H9 (cell line): ENCODE measurements at regions not wholly inside any gene's neighbourhood (a gene's known extent, or its start where the extent isn't known, plus 50 kb on each side); places are given as distances from the start of the nearest gene placed in this dataset.
"Not testable (repeated sequence)": the region's sequence is repeated elsewhere in the genome, so short reads cannot be mapped to it uniquely, and the experiment has no call there.

Experiments used
- DNase-seq: peaks from one replicate; pipeline ENCODE4 v3.0.0-alpha.2; 2017
- H2AFZ ChIP-seq: one replicate; pipeline ENCODE4 v1.6.1; 2013; ENCODE audit warnings: mild to moderate bottlenecking, low read length, control low read depth, moderate library complexity
- H2AK5ac ChIP-seq: 2 replicates; pipeline ENCODE4 v1.6.1; 2013; ENCODE audit warnings: low read length, control low read depth, mixed read lengths; ENCODE audit not compliant: insufficient read length
- H2BK120ac ChIP-seq: one replicate; pipeline ENCODE4 v1.6.1; 2013; ENCODE audit warnings: low read depth, mild to moderate bottlenecking, low read length, control low read depth, inconsistent platforms; ENCODE audit not compliant: poor library complexity, severe bottlenecking
- H2BK12ac ChIP-seq: 2 replicates; pipeline ENCODE4 v1.6.1; 2013; ENCODE audit warnings: low read length, control low read depth, mixed read lengths, low read depth; ENCODE audit not compliant: insufficient read length
- H2BK15ac ChIP-seq: 2 replicates; pipeline ENCODE4 v1.6.1; 2013; ENCODE audit warnings: low read depth, low read length, control low read depth
- H2BK20ac ChIP-seq: one replicate; pipeline ENCODE4 v1.6.1; 2013; ENCODE audit warnings: low read depth, mild to moderate bottlenecking, low read length, control low read depth, inconsistent platforms; ENCODE audit not compliant: poor library complexity, severe bottlenecking
- H2BK5ac ChIP-seq: 2 replicates; pipeline ENCODE4 v1.6.1; 2013; ENCODE audit warnings: low read length, control low read depth, mixed read lengths; ENCODE audit not compliant: insufficient read length
- H3K14ac ChIP-seq: 2 replicates; pipeline ENCODE4 v1.6.1; 2013; ENCODE audit warnings: low read length, control low read depth; ENCODE audit not compliant: insufficient read depth
- H3K18ac ChIP-seq: 2 replicates; pipeline ENCODE4 v1.6.1; 2013; ENCODE audit warnings: low read depth, mild to moderate bottlenecking, mixed read lengths, low read length, control low read depth; ENCODE audit not compliant: insufficient read length
- H3K23ac ChIP-seq: 2 replicates; pipeline ENCODE4 v1.6.1; 2013; ENCODE audit warnings: low read length, control low read depth, mixed read lengths, low read depth; ENCODE audit not compliant: insufficient read length
- H3K23me2 ChIP-seq: 2 replicates; pipeline ENCODE4 v1.6.1; 2013; ENCODE audit warnings: low read depth, mild to moderate bottlenecking, mixed read lengths, low read length, control low read depth; ENCODE audit not compliant: insufficient read length, poor library complexity, severe bottlenecking
- H3K27ac ChIP-seq: 2 replicates; pipeline ENCODE4 v1.5.1; 2013; ENCODE audit warnings: low read length, control low read depth, mixed read lengths, low read depth; ENCODE audit not compliant: insufficient read length
- H3K27me3 ChIP-seq: 2 replicates; pipeline ENCODE4 v1.6.1; 2013; ENCODE audit warnings: low read length, control low read depth, inconsistent platforms; ENCODE audit not compliant: insufficient read depth
- H3K4ac ChIP-seq: 2 replicates; pipeline ENCODE4 v1.6.1; 2013; ENCODE audit warnings: low read depth, mild to moderate bottlenecking, control low read depth, inconsistent platforms, low read length, moderate library complexity
- H3K4me1 ChIP-seq: 2 replicates; pipeline ENCODE4 v1.6.1; 2013; ENCODE audit warnings: low read length, control low read depth, inconsistent platforms; ENCODE audit not compliant: insufficient read depth
- H3K4me2 ChIP-seq: 2 replicates; pipeline ENCODE4 v1.6.1; 2013; ENCODE audit warnings: low read length, control low read depth, mixed read lengths; ENCODE audit not compliant: insufficient read length, insufficient read depth
- H3K56ac ChIP-seq: 2 replicates; pipeline ENCODE4 v1.6.1; 2013; ENCODE audit warnings: low read depth, mild to moderate bottlenecking, mixed read lengths, low read length, control low read depth; ENCODE audit not compliant: insufficient read length
- H3K79me1 ChIP-seq: 2 replicates; pipeline ENCODE4 v1.6.1; 2013; ENCODE audit warnings: low read depth, mild to moderate bottlenecking, moderate library complexity, low read length, control low read depth, inconsistent platforms; ENCODE audit not compliant: insufficient read depth, poor library complexity, severe bottlenecking
- H3K79me2 ChIP-seq: 2 replicates; pipeline ENCODE4 v1.6.1; 2013; ENCODE audit warnings: low read length, control low read depth, inconsistent platforms; ENCODE audit not compliant: insufficient read depth
- H3K9ac ChIP-seq: 2 replicates; pipeline ENCODE4 v1.6.1; 2013; ENCODE audit warnings: low read length, control low read depth, mixed read lengths; ENCODE audit not compliant: insufficient read length; ENCODE audit errors: extremely low read depth
- H3K9me3 ChIP-seq: one replicate; pipeline ENCODE4 v1.6.1; 2013; ENCODE audit warnings: low read depth, low read length, inconsistent platforms; ENCODE audit not compliant: control insufficient read depth
- H3T11ph ChIP-seq: one replicate; pipeline ENCODE4 v1.6.1; 2013; ENCODE audit warnings: mild to moderate bottlenecking, low read length, control low read depth, inconsistent platforms
- H4K20me1 ChIP-seq: one replicate; pipeline ENCODE4 v1.6.1; 2013; ENCODE audit not compliant: control insufficient read depth, insufficient read length, insufficient read depth
- H4K5ac ChIP-seq: 2 replicates; pipeline ENCODE4 v1.6.1; 2013; ENCODE audit warnings: low read depth, mild to moderate bottlenecking, mixed read lengths, low read length, control low read depth; ENCODE audit not compliant: insufficient read length
- H4K8ac ChIP-seq: replicated peaks from 2 replicates; pipeline ENCODE4 v1.6.1; 2013; ENCODE audit warnings: low read length, control low read depth, mixed read lengths, low read depth; ENCODE audit not compliant: insufficient read length
- H4K91ac ChIP-seq: 2 replicates; pipeline ENCODE4 v1.6.1; 2013; ENCODE audit warnings: low read depth, mild to moderate bottlenecking, moderate library complexity, mixed read lengths, low read length, control low read depth; ENCODE audit not compliant: insufficient read length
- H3K27ac Mint-ChIP-seq, 3 experiments: 2 replicates in 2 of 3; 3 replicates in 1 of 3; pipeline ENCODE4 v1.8.0; 2020 to 2021; ENCODE audit warnings: mixed read lengths in 3 of 3, mild to moderate bottlenecking in 1 of 3, moderate library complexity in 1 of 3
- H3K27me3 Mint-ChIP-seq: 2 replicates; pipeline ENCODE4 v1.8.0; 2021; ENCODE audit warnings: low read depth, mild to moderate bottlenecking, moderate library complexity, mixed read lengths
- H3K36me3 Mint-ChIP-seq, 3 experiments: 2 replicates in 2 of 3; 3 replicates in 1 of 3; pipeline ENCODE4 v1.8.0; 2020 to 2021; ENCODE audit warnings: low read depth in 3 of 3, mixed read lengths in 3 of 3; ENCODE audit not compliant: insufficient read depth in 1 of 3
- H3K4me1 Mint-ChIP-seq, 2 experiments: 2 replicates each; pipeline ENCODE4 v1.8.0; 2020; ENCODE audit warnings: mixed read lengths in 2 of 2
- H3K4me3 Mint-ChIP-seq, 2 experiments: 2 replicates in 1 of 2; 3 replicates in 1 of 2; pipeline ENCODE4 v1.8.0; 2020 to 2021; ENCODE audit warnings: mild to moderate bottlenecking in 2 of 2, mixed read lengths in 2 of 2, moderate library complexity in 1 of 2
- H3K9me3 Mint-ChIP-seq, 2 experiments: 2 replicates in 1 of 2; 3 replicates in 1 of 2; pipeline ENCODE4 v1.8.0; 2020; ENCODE audit warnings: mild to moderate bottlenecking in 2 of 2, mixed read lengths in 2 of 2, moderate library complexity in 1 of 2
- WGBS: extraction: QIAGEN DNeasy Blood & Tissue Kit; methylation state at CpG from one replicate; pipeline ENCODE4 v1.1.7; 2013; ENCODE audit warnings: missing lambda C conversion rate, low lambda C conversion rate, mixed read lengths; ENCODE audit not compliant: insufficient read length; ENCODE audit errors: extremely low coverage; 5-methylcytosine and 5-hydroxymethylcytosine counted together

- H4K5ac ChIP-seq, H3K9me3 ChIP-seq, H3K79me2 ChIP-seq, H4K20me1 ChIP-seq, H3K9ac ChIP-seq, DNase-seq, H2AK5ac ChIP-seq, H2BK5ac ChIP-seq, H3K9me3 Mint-ChIP-seq, H3K4ac ChIP-seq, H2BK120ac ChIP-seq, H3K4me3 Mint-ChIP-seq, H2BK15ac ChIP-seq, H4K91ac ChIP-seq, H4K8ac ChIP-seq, H3K23me2 ChIP-seq, H3K27ac Mint-ChIP-seq, H3K79me1 ChIP-seq, H3T11ph ChIP-seq, H3K27ac ChIP-seq, H3K23ac ChIP-seq, H3K14ac ChIP-seq, H3K56ac ChIP-seq, H2BK12ac ChIP-seq, H3K4me1 ChIP-seq, H3K4me2 ChIP-seq, H2BK20ac ChIP-seq, H2AFZ ChIP-seq, H3K27me3 ChIP-seq, H3K18ac ChIP-seq: not testable (repeated sequence)
- Mint-ChIP-seq H3K4me1 (peaks cover 14 to 16% of the 10 kb centered on the region in 2 experiments), H3K36me3 (peaks cover 8 to 16% (median 12%) of the 10 kb centered on the region in 3 experiments), H3K27me3 (peaks cover 14% of the 10 kb centered on the region)
- WGBS: no CpG with 5 or more reads among the region's 9 CpGs
These were observed 71.1 kb upstream of the CLEC6A start for GRCh38 chr12:8384686-8385085.

DNA sequence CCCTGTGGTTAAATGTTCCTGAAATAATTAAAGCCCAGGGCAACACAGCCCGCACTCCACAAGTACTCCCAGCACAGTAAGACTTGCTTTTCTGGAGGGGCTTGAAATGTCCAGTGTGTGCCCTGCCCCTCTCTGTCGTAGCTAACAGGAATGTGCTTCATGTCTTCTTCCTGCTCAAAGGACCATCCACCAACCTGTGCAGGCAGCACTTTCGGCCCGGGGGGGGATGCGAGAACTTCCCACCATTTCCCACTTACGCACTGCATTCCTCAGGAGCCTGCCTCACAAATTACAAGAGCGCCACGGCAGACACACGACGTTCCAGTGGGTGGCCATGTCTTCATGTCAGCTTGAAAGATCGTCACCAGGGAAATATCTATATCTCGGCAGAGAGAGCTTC, 70.3 kb upstream of the CLEC6A start:
- no CpG with 5 or more reads among the region's 12 CpGs for WGBS
- not testable (repeated sequence) for DNase-seq
- H3K4me1 Mint-ChIP-seq: peaks cover 12 to 14% of the 10 kb centered on the region in 2 experiments

More for the DNA sequence above, 70.3 kb upstream of the CLEC6A start:
- H3K4ac ChIP-seq, H2AK5ac ChIP-seq, H2AFZ ChIP-seq, H3K23ac ChIP-seq, H4K91ac ChIP-seq, H2BK20ac ChIP-seq, H3K9ac ChIP-seq, H3K27ac Mint-ChIP-seq, H3K23me2 ChIP-seq, H3K9me3 Mint-ChIP-seq, H3K18ac ChIP-seq, H3K79me1 ChIP-seq, H4K8ac ChIP-seq, H2BK15ac ChIP-seq, H4K20me1 ChIP-seq, H3K79me2 ChIP-seq, H3K27me3 ChIP-seq, H3K9me3 ChIP-seq, H3K4me1 ChIP-seq, H3K56ac ChIP-seq, H3K14ac ChIP-seq, H2BK12ac ChIP-seq, H3K27ac ChIP-seq, H4K5ac ChIP-seq, H2BK120ac ChIP-seq, H3T11ph ChIP-seq, H3K4me2 ChIP-seq, H3K4me3 Mint-ChIP-seq, H2BK5ac ChIP-seq: not testable (repeated sequence)
- Mint-ChIP-seq H3K27me3 (peaks cover 18% of the 10 kb centered on the region), H3K36me3 (peaks cover 8 to 16% (median 12%) of the 10 kb centered on the region in 3 experiments)
